HG02973 (cell line): ENCODE measurements at regions not wholly inside any gene's neighbourhood (a gene's known extent, or its start where the extent isn't known, plus 50 kb on each side); places are given as distances from the start of the nearest gene placed in this dataset.
"Not testable (repeated sequence)": the region's sequence is repeated elsewhere in the genome, so short reads cannot be mapped to it uniquely, and the experiment has no call there.

Experiments
- ATAC-seq: cut with Tn5 transposase; IDR thresholded peaks from one replicate; pipeline ENCODE4 v1.9.1; 2021; ENCODE audit warnings: moderate library complexity; ENCODE audit not compliant: unreplicated experiment

- ATAC-seq = no peak
Measured at GRCh38 chr18:1267021-1267420, 362.4 kb downstream of the ADCYAP1 start.

- no peak for ATAC-seq
Measured at GRCh38 chr18:1270081-1270480, 365.4 kb downstream of the ADCYAP1 start.

- no peak for ATAC-seq
Measured at GRCh38 chr18:1273469-1273868, 368.8 kb downstream of the ADCYAP1 start.

- no peak for ATAC-seq
Measured at GRCh38 chr18:1292167-1292566, 387.5 kb downstream of the ADCYAP1 start.

GRCh38 chr18:1294229-1294628, 389.6 kb downstream of the ADCYAP1 start:
- ATAC-seq = no peak

- no peak for ATAC-seq
Measured at GRCh38 chr18:1296237-1296636, 391.6 kb downstream of the ADCYAP1 start.

GRCh38 chr18:1302861-1303260, 398.2 kb downstream of the ADCYAP1 start:
- ATAC-seq = no peak

GRCh38 chr18:1304392-1304992, 399.8 kb downstream of the ADCYAP1 start:
- ATAC-seq = no peak

- ATAC-seq = no peak
Measured at GRCh38 chr18:1306641-1307040, 402.0 kb downstream of the ADCYAP1 start.

GRCh38 chr18:1308686-1309085, 404.0 kb downstream of the ADCYAP1 start:
- ATAC-seq = no peak

- ATAC-seq = no peak
Measured at GRCh38 chr18:1311376-1311775, 406.7 kb downstream of the ADCYAP1 start.

- ATAC-seq = not testable (repeated sequence)
Measured at GRCh38 chr18:1335345-1335744, 430.7 kb downstream of the ADCYAP1 start.

GRCh38 chr18:1350931-1351450, 446.3 kb downstream of the ADCYAP1 start:
- ATAC-seq = no peak

GRCh38 chr18:1353025-1353424, 448.4 kb downstream of the ADCYAP1 start:
- no peak for ATAC-seq

GRCh38 chr18:1357724-1358123, 453.1 kb downstream of the ADCYAP1 start:
- ATAC-seq = no peak

- ATAC-seq = no peak
Measured at GRCh38 chr18:1361936-1362335, 457.3 kb downstream of the ADCYAP1 start.

GRCh38 chr18:1370552-1370951, 465.9 kb downstream of the ADCYAP1 start:
- ATAC-seq = no peak

GRCh38 chr18:1371724-1372123, 467.1 kb downstream of the ADCYAP1 start:
- no peak for ATAC-seq

GRCh38 chr18:1383465-1383864, 478.8 kb downstream of the ADCYAP1 start:
- no peak for ATAC-seq

GRCh38 chr18:1388468-1388867, 483.8 kb downstream of the ADCYAP1 start:
- not testable (repeated sequence) for ATAC-seq

- no peak for ATAC-seq
Measured at GRCh38 chr18:1392046-1392445, 487.4 kb downstream of the ADCYAP1 start.

- ATAC-seq = no peak
Measured at GRCh38 chr18:1392865-1393734, 488.4 kb downstream of the ADCYAP1 start.
